Keratinocyte (primary cell): ENCODE measurements at regions not wholly inside any gene's neighbourhood (a gene's known extent, or its start where the extent isn't known, plus 50 kb on each side); places are given as distances from the start of the nearest gene placed in this dataset.

Experiments used
- DNase-seq: peaks from one replicate; pipeline ENCODE4 v3.0.0-alpha.2; 2011; ENCODE audit warnings: low read depth, missing footprints, low spot score
- FAIRE-seq: peaks from 2 replicates; lab custom pipeline; 2011; peaks lifted over from hg19 to GRCh38; lab: Jason Lieb, UNC
- H2AFZ ChIP-seq: 2 replicates; pipeline ENCODE4 v1.6.0; 2012; ENCODE audit warnings: low read length, control low read depth, inconsistent platforms; ENCODE audit not compliant: control insufficient read depth
- H3K27ac ChIP-seq: 2 replicates; pipeline ENCODE4 v1.5.1; 2011; ENCODE audit warnings: low read length; ENCODE audit not compliant: control insufficient read depth, insufficient read depth
- H3K27me3 ChIP-seq: 3 replicates; pipeline ENCODE4 v1.6.0; 2011; ENCODE audit warnings: low read length; ENCODE audit not compliant: control insufficient read depth, insufficient read depth; ENCODE audit errors: extremely low read depth
- H3K36me3 ChIP-seq, 2 experiments: 2 replicates in 1 of 2; 3 replicates in 1 of 2; pipeline ENCODE4 v1.5.1; 2011; ENCODE audit warnings: low read length in 2 of 2, mild to moderate bottlenecking in 1 of 2; ENCODE audit not compliant: control insufficient read depth in 2 of 2, insufficient read depth in 2 of 2; ENCODE audit errors: extremely low read depth in 1 of 2
- H3K4me1 ChIP-seq: 3 replicates; pipeline ENCODE4 v1.5.1; 2011; ENCODE audit warnings: low read length; ENCODE audit not compliant: control insufficient read depth, insufficient read depth; ENCODE audit errors: extremely low read depth
- H3K4me2 ChIP-seq: 3 replicates; pipeline ENCODE4 v1.6.0; 2011; ENCODE audit warnings: low read depth, low read length; ENCODE audit not compliant: control insufficient read depth, insufficient read depth; ENCODE audit errors: extremely low read depth
- H3K4me3 ChIP-seq, 3 experiments: fragments of 200-600 bp in 1 of 3; sonication (generic) in 1 of 3; 2 replicates in 2 of 3; 3 replicates in 1 of 3; pipeline ENCODE4 v1.5.1; 2011 to 2016; ENCODE audit warnings: low read length in 3 of 3, mild to moderate bottlenecking in 3 of 3, control low read depth in 2 of 3, inconsistent platforms in 1 of 3, low read depth in 1 of 3, mixed read lengths in 1 of 3, mixed run types in 1 of 3, moderate library complexity in 1 of 3; ENCODE audit not compliant: control insufficient read depth in 2 of 3, insufficient read depth in 2 of 3; ENCODE audit errors: extremely low read depth in 1 of 3
- H3K79me2 ChIP-seq: 2 replicates; pipeline ENCODE4 v1.6.0; 2012; ENCODE audit warnings: low read length; ENCODE audit not compliant: control insufficient read depth, insufficient read depth
- H3K9ac ChIP-seq: 3 replicates; pipeline ENCODE4 v1.6.0; 2011; ENCODE audit warnings: low read length; ENCODE audit not compliant: control insufficient read depth, insufficient read depth; ENCODE audit errors: extremely low read depth
- H3K9me1 ChIP-seq: 3 replicates; pipeline ENCODE4 v1.6.0; 2011; ENCODE audit warnings: low read length; ENCODE audit not compliant: control insufficient read depth, insufficient read depth; ENCODE audit errors: extremely low read depth
- H3K9me3 ChIP-seq: 2 replicates; pipeline ENCODE4 v1.5.1; 2012; ENCODE audit warnings: low read depth, low read length; ENCODE audit not compliant: control insufficient read depth
- H4K20me1 ChIP-seq: 3 replicates; pipeline ENCODE4 v1.6.0; 2011; ENCODE audit warnings: low read length; ENCODE audit not compliant: control insufficient read depth, insufficient read depth; ENCODE audit errors: extremely low read depth
- CTCF ChIP-seq, 3 experiments: IDR thresholded peaks in 1 of 3; conservative IDR thresholded peaks in 1 of 3; optimal IDR thresholded peaks in 1 of 3; 2 replicates in 2 of 3; 3 replicates in 1 of 3; pipeline versions ENCODE3 to v1.5.1; 2011; ENCODE audit warnings: low read length in 3 of 3, mild to moderate bottlenecking in 3 of 3, moderate library complexity in 2 of 3, control low read depth in 1 of 3, inconsistent platforms in 1 of 3; ENCODE audit not compliant: insufficient read depth in 2 of 3; ENCODE audit errors: extremely low read depth in 1 of 3
- EZH2 ChIP-seq: IDR thresholded peaks from one replicate; pipeline ENCODE4 v1.6.1; 2012; ENCODE audit warnings: inconsistent platforms, mild to moderate bottlenecking, low read length, moderate library complexity
- dilution Hi-C: fragments of 300-500 bp; cut with MboI; formaldehyde crosslinking; loops from one replicate; pipeline ENCODE4 v1.7.0; 2020; ENCODE audit warnings: low sequenced_read_pairs; ENCODE audit not compliant: extremely low pct_ligation_motif_present

- dilution Hi-C loops: no loop called here
- no peak overlapping the region for H2AFZ ChIP-seq
- FAIRE-seq (no peak), DNase-seq (no peak)
- no peaks in the 10 kb centered on the region for H3K36me3 ChIP-seq
- no peak overlapping the region for H3K4me3 ChIP-seq
- H3K9me1 ChIP-seq: no peaks in the 10 kb centered on the region
- no peaks in the 10 kb centered on the region for H4K20me1 ChIP-seq
- no peak overlapping the region for H3K4me2 ChIP-seq
- no peak overlapping the region for H3K27ac ChIP-seq
- no peaks in the 10 kb centered on the region for H3K79me2 ChIP-seq
- no peak overlapping the region for H3K9ac ChIP-seq
- no peaks in the 10 kb centered on the region for H3K9me3 ChIP-seq
- TF ChIP-seq CTCF (optimal IDR thresholded peaks at IDR 0.05 in 1 of 3, IDR thresholded peaks at IDR 0.05 in 1 of 3, conservative IDR thresholded peaks at IDR 0.05 in 1 of 3; ENCODE audit: extremely low read depth in 1 of 3, insufficient read depth in 2 of 3, low read length in 3 of 3) (no peak), EZH2 (no peak)
- no peaks in the 10 kb centered on the region for H3K4me1 ChIP-seq
- no peaks in the 10 kb centered on the region for H3K27me3 ChIP-seq
Observed at GRCh38 chr17:15087946-15088345, 177.2 kb downstream of the PMP22 start.

DNA sequence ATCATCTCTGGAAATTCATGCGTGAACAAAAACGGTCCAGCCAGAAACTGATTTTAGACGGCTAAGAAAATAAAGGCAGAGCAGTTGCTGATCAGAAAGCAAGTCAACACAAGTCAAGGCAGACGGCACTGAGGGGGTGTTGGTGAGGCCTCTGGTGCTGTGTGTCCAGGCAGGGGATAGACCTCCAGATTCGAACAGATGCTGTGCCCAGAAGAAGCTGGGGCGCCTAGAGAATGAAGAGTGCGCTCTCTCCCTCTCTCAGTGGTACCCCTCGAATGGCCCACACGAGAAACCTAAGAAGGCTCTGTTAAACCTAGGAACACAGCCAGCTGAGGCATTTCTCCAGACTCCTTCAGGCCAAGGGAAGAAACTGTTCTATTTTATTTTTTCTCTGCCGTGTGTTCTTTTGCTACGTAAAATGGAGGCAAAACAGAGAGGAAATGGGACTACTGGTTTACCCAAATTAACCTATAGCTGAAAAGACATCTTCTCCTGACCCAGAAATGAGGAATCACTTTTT lies 178.3 kb downstream of the PMP22 start:
- dilution Hi-C loops: no loop called here
- Histone ChIP-seq H3K79me2 (no peaks in the 10 kb centered on the region), H3K27ac (no peak overlapping the region), H3K4me1 (no peaks in the 10 kb centered on the region), H3K9me3 (no peaks in the 10 kb centered on the region), H3K36me3 (no peaks in the 10 kb centered on the region), H4K20me1 (no peaks in the 10 kb centered on the region), H3K4me3 (no peak overlapping the region), H3K4me2 (no peak overlapping the region), H3K27me3 (no peaks in the 10 kb centered on the region), H3K9ac (no peak overlapping the region), H2AFZ (peak overlapping the region; percentile 23), H3K9me1 (no peaks in the 10 kb centered on the region)
- DNase-seq (no peak), FAIRE-seq (no peak)
- no peak for TF ChIP-seq EZH2
- TF ChIP-seq CTCF (optimal IDR thresholded peaks at IDR 0.05 in 1 of 3, IDR thresholded peaks at IDR 0.05 in 1 of 3, conservative IDR thresholded peaks at IDR 0.05 in 1 of 3; ENCODE audit: extremely low read depth in 1 of 3, insufficient read depth in 2 of 3, low read length in 3 of 3): no peak
